CD4-positive, alpha-beta T cell treated with Interleukin-4 for 4 hours (primary cell): ENCODE measurements at regions not wholly inside any gene's neighbourhood (a gene's known extent, or its start where the extent isn't known, plus 50 kb on each side); places are given as distances from the start of the nearest gene placed in this dataset.

Experiments
- DNase-seq: peaks from one replicate; pipeline ENCODE4 v3.0.0-alpha.2; 2020

GRCh38 chr2:105649534-105649933, 95.2 kb upstream of the NCK2 start:
- no peak for DNase-seq

GRCh38 chr2:105647731-105648130, 97.0 kb upstream of the NCK2 start:
- DNase-seq = no peak

GRCh38 chr2:105646774-105647076, 98.0 kb upstream of the NCK2 start:
- DNase-seq = no peak

GRCh38 chr2:105645938-105646773, 98.6 kb upstream of the NCK2 start:
- no peak for DNase-seq

- DNase-seq = no peak
Measured at GRCh38 chr2:105645031-105645937, 99.4 kb upstream of the NCK2 start.

- DNase-seq = no peak
Measured at GRCh38 chr2:105644174-105644980, 100.3 kb upstream of the NCK2 start.

- DNase-seq = no peak
Measured at GRCh38 chr2:105643405-105644173, 101.1 kb upstream of the NCK2 start.

- no peak for DNase-seq
Measured at GRCh38 chr2:105641389-105641811, 103.3 kb upstream of the NCK2 start.

- DNase-seq = no peak
Measured at GRCh38 chr2:105640246-105640645, 104.5 kb upstream of the NCK2 start.

- no peak for DNase-seq
Measured at GRCh38 chr2:105636109-105636740, 108.5 kb upstream of the NCK2 start.

GRCh38 chr2:105635564-105635963, 109.1 kb upstream of the NCK2 start:
- DNase-seq = no peak

- no peak for DNase-seq
Measured at GRCh38 chr2:105634198-105634597, 110.5 kb upstream of the NCK2 start.

- DNase-seq = no peak
Measured at GRCh38 chr2:105631922-105632321, 112.8 kb upstream of the NCK2 start.

- no peak for DNase-seq
Measured at GRCh38 chr2:105631011-105631410, 113.7 kb upstream of the NCK2 start.

- no peak for DNase-seq
Measured at GRCh38 chr2:105629634-105630033, 115.1 kb upstream of the NCK2 start.

GRCh38 chr2:105627534-105627933, 117.2 kb upstream of the NCK2 start:
- no peak for DNase-seq

GRCh38 chr2:105626966-105627340, 117.8 kb upstream of the NCK2 start:
- DNase-seq = no peak

- DNase-seq = no peak
Measured at GRCh38 chr2:105626212-105626965, 118.3 kb upstream of the NCK2 start.

- DNase-seq = no peak
Measured at GRCh38 chr2:105625632-105626031, 119.1 kb upstream of the NCK2 start.

GRCh38 chr2:105621038-105621437, 123.7 kb upstream of the NCK2 start:
- DNase-seq = no peak

GRCh38 chr2:105618351-105618659, 126.4 kb upstream of the NCK2 start:
- DNase-seq = no peak
